ENCODE measurements at regions not wholly inside any gene's neighbourhood (a gene's known extent, or its start where the extent isn't known, plus 50 kb on each side); places are given as distances from the start of the nearest gene placed in this dataset.

DNA sequence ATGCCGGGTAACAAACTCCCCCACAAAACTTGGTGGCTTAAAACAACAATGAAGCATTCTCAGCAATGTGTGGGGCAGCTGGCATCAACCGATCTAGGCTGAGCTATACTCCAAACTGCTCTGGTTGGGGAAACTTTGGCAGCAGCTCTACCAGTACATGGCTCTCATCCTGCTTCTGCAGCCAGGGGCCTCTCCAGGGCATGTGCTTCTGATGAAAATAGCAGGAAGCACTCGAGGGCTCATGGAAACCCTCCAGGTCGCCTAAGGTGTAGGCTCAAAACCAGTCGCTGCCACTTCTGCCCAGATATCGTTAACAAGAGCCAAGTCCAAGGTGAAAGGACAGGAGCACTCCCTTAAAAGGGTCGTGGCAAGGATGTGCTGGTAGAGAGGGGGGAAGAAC, 134.1 kb downstream of the TEX36 start:
- no peak overlapping the region for H3K4me3 ChIP-seq (replicated peaks in 1 of 2; ENCODE audit: low read depth in 2 of 2, low read length in 2 of 2)
- no peak for DNase-seq (ENCODE audit: low read depth in 2 of 2)
- TF ChIP-seq, protein P1, sequence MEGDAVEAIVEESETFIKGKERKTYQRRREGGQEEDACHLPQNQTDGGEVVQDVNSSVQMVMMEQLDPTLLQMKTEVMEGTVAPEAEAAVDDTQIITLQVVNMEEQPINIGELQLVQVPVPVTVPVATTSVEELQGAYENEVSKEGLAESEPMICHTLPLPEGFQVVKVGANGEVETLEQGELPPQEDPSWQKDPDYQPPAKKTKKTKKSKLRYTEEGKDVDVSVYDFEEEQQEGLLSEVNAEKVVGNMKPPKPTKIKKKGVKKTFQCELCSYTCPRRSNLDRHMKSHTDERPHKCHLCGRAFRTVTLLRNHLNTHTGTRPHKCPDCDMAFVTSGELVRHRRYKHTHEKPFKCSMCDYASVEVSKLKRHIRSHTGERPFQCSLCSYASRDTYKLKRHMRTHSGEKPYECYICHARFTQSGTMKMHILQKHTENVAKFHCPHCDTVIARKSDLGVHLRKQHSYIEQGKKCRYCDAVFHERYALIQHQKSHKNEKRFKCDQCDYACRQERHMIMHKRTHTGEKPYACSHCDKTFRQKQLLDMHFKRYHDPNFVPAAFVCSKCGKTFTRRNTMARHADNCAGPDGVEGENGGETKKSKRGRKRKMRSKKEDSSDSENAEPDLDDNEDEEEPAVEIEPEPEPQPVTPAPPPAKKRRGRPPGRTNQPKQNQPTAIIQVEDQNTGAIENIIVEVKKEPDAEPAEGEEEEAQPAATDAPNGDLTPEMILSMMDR (IDR thresholded peaks at IDR 0.05; ENCODE audit: low read depth, low read length) = no peak

DNA sequence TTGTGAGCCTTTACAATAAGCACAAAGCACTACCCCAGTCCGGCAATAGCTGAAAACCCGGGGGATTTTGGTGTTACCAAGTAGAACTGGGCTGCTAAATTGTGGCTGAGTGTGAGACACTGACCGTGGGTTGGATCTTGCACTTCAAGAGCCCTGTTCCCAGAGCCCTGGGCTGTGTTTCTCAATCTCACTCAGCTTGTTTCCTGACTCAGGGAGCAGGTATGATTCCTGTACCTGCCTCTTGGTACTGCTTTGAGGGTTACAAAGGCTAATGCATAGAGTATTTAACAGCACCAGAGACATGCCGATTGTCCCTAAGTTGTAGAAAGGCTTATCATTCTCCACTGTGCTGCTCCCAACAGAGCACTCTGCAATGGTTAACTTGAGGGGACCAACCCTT, 134.6 kb downstream of the TEX36 start:
- H3K4me3 ChIP-seq (replicated peaks in 1 of 2; ENCODE audit: low read depth in 2 of 2, low read length in 2 of 2) = no peak overlapping the region
- no peak for DNase-seq (ENCODE audit: low read depth in 2 of 2)
- TF ChIP-seq, protein P1 (IDR thresholded peaks at IDR 0.05; ENCODE audit: low read depth, low read length) = no peak

GRCh38 chr10:125547010-125547650, 135.8 kb downstream of the TEX36 start:
- DNase-seq (ENCODE audit: low read depth in 2 of 2) = no peak
- TF ChIP-seq, protein P1 (IDR thresholded peaks at IDR 0.05; ENCODE audit: low read depth, low read length) = no peak
- no peak overlapping the region for H3K4me3 ChIP-seq (replicated peaks in 1 of 2; ENCODE audit: low read depth in 2 of 2, low read length in 2 of 2)

GRCh38 chr10:125543796-125544195, 139.2 kb downstream of the TEX36 start:
- TF ChIP-seq, protein P1 (IDR thresholded peaks at IDR 0.05; ENCODE audit: low read depth, low read length) = no peak
- no peak overlapping the region for H3K4me3 ChIP-seq (replicated peaks in 1 of 2; ENCODE audit: low read depth in 2 of 2, low read length in 2 of 2)
- no peak for DNase-seq (ENCODE audit: low read depth in 2 of 2)

DNA sequence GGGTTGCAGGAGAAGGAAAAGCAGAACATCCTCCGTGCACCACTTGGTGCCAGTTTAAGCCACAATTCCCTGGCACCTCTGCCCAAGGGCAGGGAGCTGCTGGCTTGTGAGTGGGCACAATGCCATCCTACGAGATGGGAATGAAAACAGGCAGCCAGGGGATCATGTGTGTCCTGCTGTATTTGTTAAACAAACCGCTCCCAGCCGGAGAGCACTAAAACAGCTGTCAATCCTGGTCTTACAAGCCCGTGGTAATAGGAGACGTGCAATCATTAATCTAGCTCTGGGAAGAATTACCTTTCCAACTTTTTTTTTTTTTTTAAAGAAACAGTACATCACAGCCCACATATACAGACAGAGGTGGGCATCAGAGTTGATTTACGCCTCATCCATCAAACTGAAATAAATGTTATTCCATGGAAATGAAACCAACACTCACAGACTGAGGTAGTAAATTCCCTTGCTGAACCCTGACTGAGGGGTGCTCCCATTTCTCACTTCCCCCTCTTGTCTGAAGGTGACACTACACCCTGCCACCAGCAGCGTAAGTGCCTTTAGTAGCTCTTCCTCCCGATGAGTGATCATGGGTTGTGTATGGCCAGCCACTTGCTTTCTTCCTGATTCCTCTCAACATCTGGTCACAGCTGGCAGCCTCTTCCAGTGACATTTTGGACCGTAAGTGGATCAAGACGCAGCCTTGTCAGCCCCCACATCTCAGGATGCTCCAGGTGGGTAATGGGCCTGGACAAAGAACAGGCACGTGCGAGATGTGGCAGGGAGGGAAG, 143.8 kb downstream of the TEX36 start:
- TF ChIP-seq, protein P1 (IDR thresholded peaks at IDR 0.05; ENCODE audit: low read depth, low read length) = no peak
- DNase-seq (ENCODE audit: low read depth in 2 of 2) = no peak
- no peak overlapping the region for H3K4me3 ChIP-seq (replicated peaks in 1 of 2; ENCODE audit: low read depth in 2 of 2, low read length in 2 of 2)

- DNase-seq (ENCODE audit: low read depth in 2 of 2) = no peak
- TF ChIP-seq, protein P1 (IDR thresholded peaks at IDR 0.05; ENCODE audit: low read depth, low read length) = no peak
- no peak overlapping the region for H3K4me3 ChIP-seq (replicated peaks in 1 of 2; ENCODE audit: low read depth in 2 of 2, low read length in 2 of 2)
These were observed 146.7 kb downstream of the TEX36 start for GRCh38 chr10:125536236-125536635.

Data from cardiac fibroblast (primary cell).